GM04504 (cell line): ENCODE measurements at regions not wholly inside any gene's neighbourhood (a gene's known extent, or its start where the extent isn't known, plus 50 kb on each side); places are given as distances from the start of the nearest gene placed in this dataset.
"Not testable (repeated sequence)": the region's sequence is repeated elsewhere in the genome, so short reads cannot be mapped to it uniquely, and the experiment has no call there.

Experiments used
- DNase-seq: peaks from one replicate; pipeline ENCODE4 v3.0.0-alpha.2; 2012; ENCODE audit warnings: low read depth

DNA sequence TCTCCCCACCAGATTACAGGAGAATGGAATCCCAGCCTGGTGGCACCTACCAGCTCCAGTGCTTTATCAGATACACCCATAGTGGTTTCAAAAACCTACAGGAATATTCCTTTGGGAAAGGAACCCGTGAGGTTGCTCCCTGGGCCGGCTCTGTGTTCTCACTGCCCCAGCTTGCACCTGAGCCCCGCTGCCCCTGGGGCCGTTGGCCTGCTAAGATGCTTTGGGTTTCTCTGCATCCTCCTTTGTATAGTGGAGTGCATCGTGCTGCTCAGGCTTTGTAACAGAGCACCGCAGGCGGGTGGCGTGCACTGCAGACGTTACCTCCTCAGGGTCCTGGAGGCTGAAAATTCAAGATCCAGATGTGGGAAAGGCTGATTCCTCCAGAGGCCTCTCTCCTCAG, 414.1 kb downstream of the BRD1 start:
- no peak for DNase-seq

DNA sequence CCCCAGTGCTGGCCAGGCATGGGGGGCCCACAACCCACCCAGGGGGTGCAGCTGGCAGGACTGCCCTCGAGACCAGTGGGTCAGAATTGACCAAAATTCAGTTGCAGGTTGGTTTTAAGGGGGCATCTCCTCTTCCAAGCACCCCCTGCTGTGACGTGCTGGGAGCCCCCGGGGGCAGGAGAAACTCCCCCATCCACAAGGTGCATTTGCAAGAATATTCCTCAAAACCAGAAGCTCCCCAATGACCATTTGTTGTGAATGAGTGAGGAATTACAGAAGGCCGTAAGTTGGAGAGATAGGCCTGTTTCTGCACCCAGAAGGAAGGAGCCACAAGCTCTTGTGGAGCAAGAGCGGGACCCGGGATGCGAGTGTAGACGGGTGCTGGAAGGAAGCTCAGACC, 414.5 kb downstream of the BRD1 start:
- no peak for DNase-seq

DNA sequence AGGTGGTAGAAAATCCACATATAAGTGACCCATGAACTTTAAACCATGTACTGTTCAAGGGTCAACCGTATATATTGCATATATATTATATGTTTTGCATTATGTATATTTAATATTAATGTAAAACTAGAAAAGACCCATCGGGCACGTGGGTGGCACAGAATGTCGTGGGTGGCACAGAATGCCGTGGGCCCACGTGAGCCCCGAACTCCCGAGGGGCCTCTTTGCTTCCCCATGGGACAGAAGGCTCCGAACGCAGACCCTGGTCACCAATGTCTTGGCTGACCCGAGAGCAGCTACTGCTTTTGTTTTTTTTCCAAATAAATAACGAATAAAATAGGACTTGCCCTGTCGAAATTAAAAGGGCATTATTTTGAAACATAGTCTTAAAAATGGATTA, 415.4 kb downstream of the BRD1 start:
- DNase-seq, result no peak

DNA sequence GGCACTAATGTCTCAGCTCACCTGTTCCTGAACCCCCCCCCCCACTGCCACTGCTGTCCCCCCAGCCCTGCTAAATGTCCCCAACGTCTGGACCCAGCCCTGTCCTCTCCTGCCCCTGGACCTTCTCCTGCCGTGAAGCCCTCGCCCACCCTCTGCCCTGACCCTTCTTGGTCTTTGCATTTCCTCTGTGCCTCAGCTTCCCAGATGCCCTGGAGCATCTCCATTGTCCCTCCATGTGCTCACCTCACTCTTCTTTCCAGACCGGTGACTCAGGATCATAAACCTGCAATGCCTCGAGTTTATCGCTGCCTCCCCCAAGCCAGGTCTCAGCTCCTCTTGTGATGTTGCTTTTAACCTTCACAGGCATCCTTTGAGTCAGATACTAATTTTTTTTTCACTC, 416.4 kb downstream of the BRD1 start:
- no peak for DNase-seq

DNA sequence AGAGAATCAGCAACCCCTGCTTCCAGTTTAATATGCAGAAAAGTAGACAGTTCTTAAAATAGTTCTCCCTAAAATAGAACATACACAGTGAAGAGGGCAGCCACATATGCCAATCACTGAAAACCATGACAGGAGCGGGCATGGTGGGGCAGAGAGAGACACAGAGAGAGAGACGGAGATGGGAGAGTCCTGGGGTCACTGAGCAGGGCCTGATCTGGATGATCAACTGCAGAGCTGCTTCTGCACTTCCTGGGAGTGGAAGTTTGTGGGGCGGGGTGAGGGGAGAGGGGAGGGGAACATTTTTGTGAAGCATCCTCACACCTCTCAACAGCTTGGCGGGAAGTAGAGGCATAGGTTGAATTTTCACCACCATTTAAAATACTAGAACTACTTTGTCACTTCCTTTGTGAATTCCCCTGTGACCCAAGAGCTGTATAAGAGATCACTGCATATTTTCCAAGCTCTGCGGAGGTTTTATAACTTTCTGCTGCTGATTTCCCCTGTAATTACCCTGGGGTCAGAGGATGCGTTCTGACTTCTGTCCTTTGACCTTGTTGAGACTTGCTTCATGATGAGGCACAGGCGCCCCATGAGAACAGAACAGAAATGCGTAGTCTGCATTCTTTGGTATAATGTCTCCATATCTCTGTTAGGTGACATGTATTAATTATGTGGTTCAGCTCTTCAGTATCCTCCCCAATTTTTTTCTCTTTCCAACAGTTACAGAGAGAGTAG, 419.4 kb downstream of the BRD1 start:
- no peak for DNase-seq

DNA sequence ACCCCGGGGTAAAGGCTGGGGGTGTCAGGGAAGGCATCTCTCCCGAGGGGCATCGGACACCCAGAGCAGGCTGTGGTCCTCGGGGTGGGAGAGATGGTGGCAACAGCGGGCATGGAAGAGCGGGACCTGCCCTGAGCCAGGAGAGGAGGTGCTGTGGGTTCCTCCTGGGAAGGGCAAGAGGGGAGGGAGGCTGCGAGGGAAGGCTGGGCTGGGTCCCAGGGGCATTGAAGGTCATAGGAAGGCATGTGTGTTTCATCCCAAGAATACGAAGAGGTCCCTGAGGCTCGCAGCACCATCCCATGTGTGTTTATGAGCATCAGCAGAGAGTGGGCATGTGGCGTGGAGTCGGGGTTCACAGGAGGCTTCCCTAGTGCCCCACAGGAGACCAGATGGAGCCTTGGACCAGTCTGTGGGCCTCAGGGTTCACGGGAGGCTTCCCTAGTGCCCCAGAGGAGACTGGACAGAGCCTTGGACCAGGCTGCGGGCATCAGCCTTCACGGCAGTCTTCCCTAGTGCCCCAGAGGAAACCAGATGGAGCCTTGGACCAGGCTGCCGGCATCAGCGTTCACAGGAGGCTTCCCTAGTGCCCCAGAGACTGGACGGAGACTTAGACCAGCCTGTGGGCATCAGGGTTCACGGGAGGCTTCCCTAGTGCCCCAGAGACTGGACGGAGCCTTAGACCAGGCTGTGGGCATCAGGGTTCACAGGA, 420.6 kb downstream of the BRD1 start:
- DNase-seq, result no peak

DNA sequence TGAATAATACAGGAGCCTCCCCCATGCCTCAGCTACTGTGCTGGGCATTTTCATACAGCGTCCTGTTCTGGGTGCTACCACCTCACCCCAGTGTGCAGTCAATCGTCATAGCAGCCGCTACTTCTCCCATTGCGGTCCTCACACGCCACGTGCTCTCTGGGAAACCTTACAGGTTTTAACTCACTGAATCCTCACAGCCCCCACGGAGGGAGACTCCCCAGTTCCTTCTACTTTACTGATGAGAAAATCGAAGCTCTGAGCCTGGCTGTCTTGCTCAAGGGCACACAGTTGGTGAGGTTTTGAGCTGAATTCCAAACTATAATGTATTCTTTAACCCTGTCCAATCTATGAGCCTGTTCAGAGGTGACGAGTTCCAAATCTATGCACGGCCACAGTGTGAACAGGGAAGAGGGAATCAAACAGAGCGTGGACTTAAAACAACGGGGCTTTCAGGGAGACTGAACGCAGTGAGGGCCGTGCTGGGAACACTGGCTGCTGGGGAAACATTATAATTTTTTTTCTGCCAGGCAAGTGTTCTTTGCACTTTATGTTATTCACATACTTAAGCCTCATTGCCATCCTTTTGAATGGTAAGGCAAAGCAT, 421.5 kb downstream of the BRD1 start:
- no peak for DNase-seq

DNA sequence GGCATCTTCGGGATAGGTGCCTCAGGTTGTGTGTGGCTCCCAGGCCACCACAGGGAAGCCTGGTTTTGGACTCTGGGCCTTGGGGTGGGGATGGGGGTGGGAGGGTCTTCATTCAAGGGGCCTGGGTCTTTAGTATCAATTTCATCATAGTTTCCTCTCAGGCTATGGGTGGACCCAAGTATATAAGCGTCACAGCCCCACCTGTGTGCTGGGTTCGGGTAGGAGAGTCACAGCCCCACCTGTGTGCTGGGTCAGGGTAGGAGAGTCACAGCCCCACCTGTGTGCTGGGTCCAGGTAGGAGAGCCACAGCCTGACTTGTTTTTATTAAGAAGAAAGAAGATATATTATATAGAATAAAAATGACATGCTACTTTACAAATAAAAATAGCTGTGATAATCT, 422.1 kb downstream of the BRD1 start:
- DNase-seq, result no peak

DNA sequence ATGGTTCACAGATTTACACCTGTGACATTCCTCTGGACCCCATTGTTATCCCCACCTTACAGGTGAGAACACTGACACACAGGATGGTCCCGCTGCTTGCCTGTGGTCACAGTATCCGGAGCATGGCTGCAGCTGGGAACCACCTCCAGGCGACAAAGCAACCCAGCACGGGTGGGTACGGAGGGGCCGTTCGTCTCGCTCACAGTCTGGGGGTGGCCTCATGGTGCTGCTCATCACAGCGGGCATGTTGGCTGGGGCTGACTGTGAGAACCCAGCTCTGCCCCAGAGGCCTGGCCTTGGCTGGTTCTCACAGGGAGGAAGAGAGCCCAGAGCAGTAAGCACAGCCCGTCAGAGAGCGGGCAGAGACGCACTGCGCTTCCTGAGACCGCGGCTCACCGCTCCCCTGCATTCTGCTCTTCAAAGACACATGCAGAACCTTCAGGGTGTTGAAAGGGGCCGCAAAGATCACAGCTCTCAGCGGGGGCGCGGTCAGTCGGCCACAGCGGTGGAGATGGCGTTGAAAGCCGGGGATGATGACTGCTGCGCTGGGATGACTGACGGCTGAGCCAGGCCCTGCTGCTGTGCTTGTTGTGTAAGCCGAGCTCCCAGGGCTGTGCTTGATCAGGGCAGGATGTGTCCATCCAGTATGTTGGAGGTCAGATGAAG, 423.0 kb downstream of the BRD1 start:
- no peak for DNase-seq

DNA sequence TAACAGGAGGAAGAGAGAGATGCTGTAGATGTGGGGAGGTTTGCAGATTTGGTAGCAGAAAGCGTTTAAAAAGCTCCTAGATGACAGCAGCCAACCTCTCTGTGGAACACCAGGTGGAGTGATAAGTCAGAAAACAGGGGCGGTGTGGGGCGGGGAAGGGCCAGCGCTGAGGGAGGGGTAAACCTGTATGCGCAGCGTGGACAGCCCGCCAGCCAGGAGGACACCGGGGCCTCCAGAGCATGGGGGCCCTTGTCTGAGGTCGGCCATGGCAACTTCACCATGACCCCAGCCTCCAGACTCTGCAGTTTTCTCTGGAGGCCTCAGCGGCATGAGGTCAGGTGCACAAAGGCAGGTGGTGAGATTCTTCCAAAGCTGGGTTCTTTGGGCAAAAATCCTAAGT, 423.7 kb downstream of the BRD1 start:
- no peak for DNase-seq

DNA sequence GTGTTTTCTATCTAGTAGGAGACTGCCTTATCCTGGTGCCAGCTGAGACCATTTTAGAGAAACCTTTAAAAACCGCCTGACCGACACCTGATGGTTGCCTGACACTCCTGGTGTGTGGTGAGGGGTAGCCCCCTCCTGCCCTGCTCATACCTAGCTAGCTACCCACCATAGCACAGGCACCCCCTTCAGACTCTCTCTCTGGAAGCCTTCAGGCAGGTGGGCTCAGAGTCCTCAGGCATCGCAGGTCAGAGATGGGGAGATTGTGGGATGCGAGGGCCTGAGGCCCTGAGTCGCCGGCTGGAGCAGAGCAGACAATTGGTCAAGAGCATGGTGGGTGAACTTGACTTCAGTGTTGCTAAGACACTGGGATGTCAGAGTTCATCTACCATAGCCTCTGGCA, 424.6 kb downstream of the BRD1 start:
- DNase-seq, result no peak

DNA sequence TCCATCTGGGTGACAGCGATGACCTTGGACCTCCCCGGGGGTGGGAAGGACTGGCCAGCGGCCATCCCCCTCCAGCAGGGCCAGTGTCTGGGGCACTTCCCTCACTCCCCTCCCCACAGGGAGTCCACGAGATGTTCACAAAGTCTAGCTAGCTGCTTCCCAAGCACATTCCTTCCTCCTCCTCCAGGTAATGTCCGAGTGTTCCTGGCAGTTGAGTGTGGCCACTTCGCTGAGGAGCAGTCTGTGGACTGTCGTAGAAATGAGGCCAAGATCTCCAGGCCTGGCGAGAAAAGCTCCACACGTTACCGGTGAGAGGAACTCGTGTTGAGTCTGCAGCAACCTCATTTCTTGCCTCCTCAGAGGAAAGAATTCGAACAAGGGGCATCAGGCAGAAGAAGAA, 425.5 kb downstream of the BRD1 start:
- no peak for DNase-seq

DNA sequence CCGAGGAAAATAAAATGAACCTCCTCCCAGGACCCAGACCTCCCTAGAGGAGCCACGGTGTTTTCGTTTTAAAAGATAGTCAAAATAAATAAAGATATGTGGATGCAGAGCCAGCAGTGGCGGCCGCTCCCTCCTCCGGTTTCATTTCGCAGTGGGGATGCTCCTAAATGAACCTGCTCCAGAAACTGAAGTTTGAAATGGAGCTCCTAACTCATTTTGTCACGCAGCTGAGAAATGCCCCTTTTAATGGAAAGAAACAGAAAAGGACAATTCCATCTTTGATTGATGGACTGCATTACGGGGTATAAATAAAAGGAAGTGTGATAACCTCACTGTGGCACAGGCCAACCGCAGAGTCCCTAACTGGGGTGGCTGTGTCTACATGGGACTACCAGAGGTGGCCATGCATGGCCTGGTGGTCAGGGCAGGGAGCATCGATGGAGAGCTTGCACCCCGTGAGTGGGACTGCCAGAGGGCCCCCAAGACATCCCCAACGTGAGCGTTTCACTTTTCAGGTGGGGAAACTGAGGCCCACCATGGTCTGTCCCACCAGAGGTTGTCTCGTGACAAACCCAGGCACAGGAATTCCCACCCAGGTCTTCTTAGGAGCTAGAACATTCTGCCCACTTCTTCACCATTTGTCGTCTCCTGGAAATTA, 426.6 kb downstream of the BRD1 start:
- DNase-seq, result no peak

DNA sequence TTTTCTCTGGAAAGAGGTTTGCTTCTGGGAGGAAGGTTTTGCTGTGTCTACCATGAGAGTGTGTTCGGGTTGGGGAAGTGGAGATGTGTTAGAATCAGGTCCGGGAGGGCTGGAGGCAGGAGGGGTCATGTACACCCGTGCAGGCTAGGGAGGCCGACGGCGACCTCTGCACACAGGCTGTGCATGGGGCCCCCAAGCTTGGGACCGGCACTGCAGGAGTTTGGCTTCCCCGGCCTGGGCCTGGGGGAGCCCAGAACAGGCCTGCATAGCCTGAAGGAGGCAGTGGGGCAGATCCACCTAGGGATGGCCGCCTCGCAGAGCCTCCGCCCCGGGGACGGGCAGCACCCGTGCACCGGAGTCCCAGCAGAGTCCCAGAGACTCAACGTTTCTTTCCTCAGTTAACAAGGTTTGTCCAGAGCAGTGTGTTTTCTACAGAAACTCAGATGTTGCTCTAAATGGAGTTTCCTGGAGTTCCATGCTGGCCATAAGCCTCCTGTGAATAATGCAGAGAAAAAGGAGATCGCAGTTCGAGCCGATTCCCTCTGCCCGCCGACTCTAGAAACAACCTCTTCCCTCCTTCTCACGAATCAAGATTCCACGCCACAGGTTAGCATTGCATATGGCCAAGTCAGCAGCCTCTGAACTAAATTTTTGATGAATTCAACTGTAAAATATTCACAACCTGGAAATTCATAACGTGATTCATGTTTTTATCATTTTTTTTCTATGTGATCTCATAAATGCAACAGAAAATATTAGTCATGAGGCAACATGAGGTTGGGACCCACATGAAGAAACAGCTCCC, 427.3 kb downstream of the BRD1 start:
- DNase-seq, result no peak

DNA sequence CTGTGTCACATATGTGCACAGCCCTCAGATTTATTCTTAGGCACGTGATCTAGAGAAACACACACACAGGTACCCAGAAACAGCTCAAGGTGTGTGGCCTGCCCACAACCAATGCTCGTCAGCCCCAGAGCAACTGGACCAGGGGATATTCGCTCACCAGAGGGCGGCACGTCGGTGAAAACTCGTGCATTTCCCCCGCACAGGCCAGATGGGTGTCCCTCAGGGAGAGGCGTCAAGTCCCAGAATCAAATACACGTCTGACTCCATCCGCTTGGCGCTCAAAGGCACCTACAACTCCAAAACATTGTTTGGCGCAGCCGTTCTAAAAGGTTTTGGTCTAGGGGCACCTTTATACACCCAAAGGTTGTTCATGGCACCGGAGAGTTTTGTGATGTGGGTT, 429.0 kb downstream of the BRD1 start:
- no peak for DNase-seq

DNA sequence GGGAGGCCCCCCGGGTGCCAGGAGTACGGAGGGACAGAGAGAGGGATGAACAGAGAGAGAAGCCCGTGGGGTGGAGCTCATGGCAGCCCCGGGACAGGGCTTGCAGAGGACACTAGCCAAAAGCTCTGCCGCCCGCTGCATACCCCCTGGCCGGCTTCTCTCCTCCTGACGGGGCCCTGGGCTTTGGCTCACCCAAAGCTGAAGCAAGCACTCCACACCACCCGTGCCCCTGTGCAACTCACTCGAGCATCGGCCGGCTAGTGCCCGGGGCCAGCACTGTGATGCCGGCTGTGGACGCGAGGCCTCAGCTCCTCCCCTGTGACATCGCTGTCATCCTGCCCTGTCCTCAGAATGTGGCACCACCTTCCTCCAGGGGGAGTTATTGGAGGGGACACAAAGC, 429.6 kb downstream of the BRD1 start:
- DNase-seq, result no peak

DNA sequence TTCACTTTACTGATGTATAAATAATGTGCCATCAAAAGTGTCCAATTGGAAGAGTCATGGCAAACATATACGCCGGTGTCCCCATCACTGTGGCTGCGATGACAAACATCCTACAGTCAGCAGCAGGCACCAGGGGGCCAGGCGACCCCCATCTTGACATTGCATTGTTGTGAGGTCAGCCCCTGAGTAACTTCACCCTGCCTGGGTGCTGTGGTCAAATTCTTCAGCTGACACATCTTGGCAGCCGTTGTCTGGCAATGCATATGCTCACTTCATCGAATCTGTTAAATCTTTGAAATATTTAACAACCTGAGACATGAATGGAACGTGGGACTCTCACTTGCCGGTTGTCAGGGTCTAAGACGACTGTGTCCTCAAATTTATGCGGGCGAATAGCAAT, 430.9 kb downstream of the BRD1 start:
- no peak for DNase-seq

DNA sequence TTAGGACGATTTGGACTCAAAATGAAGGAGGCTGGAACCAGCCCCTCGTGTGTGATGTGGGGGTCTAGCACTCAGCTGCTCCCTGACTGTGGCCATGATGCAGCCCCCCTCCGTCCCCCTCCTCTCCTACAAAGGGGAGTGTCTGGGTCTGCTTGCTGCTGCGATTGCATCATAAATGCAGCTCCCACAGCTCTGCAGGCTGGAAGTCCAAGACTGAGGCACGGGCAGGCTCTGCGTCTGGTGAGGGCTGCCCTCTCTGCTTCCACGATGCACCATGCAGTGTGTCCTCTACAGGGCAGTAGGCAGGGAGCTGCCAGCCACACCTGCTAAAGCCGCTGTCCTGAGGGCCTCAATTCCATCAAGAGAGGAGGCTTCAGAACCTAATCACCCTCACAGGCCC, 432.1 kb downstream of the BRD1 start:
- DNase-seq, result no peak

DNA sequence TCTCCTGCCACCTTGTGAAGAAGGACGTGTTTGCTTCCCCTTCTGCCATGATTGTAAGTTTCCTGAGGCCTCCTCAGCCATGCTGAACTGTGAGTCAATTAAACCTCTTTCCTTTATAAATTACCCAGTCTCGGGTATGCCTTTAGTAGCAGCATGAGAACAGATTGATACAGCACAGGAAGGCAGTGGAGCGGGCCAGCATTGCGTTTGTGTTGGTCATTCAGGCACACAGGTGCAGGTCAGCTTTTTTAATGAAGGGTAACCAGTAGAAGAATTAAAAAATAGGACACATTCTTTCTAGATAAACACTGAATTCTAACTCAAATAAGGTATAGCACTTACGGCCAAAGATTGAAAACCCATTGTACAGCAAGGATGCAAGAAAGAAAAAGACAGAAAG, 432.6 kb downstream of the BRD1 start:
- not testable (repeated sequence) for DNase-seq

DNA sequence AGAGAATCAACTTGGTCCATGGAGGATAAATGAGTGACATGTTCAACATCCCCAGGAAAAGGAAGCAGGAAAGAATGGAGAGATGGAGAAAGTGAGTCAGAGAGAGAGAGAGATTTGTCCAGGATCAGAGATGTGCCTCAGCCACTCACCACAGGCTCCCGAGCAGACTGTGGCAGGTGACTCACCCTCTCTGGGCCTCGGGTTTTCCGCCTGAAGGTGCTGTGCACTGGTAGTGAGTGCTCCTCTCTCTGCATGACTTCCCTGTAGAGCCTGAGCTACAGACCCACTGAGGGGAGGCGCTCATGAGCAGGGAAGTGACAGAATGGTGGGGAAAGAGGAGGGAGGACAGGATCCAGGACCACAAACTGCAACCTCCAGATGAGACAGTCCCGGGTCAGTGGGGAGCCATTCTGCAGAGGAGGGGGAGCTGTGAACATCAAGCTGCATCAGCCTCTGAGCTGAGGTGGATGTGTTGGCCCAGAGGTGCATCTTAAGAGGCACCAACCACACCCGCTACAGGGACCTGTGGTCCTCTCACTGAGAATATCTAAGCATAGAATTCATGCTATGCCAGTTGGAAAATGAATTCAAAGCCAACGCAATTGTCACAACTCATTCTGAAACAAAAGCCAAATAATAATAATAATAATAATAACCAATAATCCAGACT, 433.4 kb downstream of the BRD1 start:
- DNase-seq, result no peak

DNA sequence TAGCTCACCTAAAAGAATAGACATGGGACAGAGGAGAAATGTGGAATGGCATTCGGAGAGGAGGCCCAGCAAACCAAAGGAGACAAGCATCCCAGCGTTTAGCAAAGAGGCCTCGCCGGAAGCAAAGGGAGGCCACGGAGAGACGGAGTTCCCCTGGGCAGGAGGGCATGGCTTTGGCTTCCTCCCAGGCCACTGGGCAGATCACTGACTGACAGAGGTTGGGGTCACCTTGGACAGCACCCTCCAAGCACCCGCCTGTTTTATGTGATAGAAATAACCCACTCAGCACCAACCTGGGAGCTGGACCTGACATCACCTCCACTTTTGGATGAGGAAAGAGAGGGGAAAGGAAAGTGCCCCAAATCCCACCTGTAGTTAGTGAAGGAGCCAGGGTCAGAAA, 434.1 kb downstream of the BRD1 start:
- no peak for DNase-seq
